K562 (cell line): ENCODE measurements at regions not wholly inside any gene's neighbourhood (a gene's known extent, or its start where the extent isn't known, plus 50 kb on each side); places are given as distances from the start of the nearest gene placed in this dataset.

Source experiments
- FOXJ2 ChIP-seq: fragments of 200-800 bp; sonication (Bioruptor generic); IDR thresholded peaks from 2 replicates; pipeline ENCODE4 v1.6.1; 2016; ENCODE audit warnings: missing genetic modification characterization, missing compliant biosample characterization
- ZC3H11A ChIP-seq: IDR thresholded peaks from 2 replicates; pipeline ENCODE4 v1.6.1; 2012; ENCODE audit warnings: low read depth, low read length, improper control_type of control experiment
- ZNF3 ChIP-seq: fragments of 250-450 bp; sonication (Bioruptor Pico); IDR thresholded peaks from 2 replicates; pipeline ENCODE4 v1.5.0; 2021; ENCODE audit warnings: mild to moderate bottlenecking, moderate library complexity
- TF ChIP-seq, protein P1 (sequence below), 2 experiments: fragments of 450-650 bp; formaldehyde crosslinking in 1 of 2; IDR thresholded peaks; 2 replicates each; pipeline versions ENCODE4 v1.4.0 to v1.6.1; 2014 to 2020; ENCODE audit warnings: mild to moderate bottlenecking in 2 of 2, borderline replicate concordance in 1 of 2, low read depth in 1 of 2
- TF ChIP-seq, protein P2 (sequence below): sonication (generic); formaldehyde crosslinking; IDR thresholded peaks from 2 replicates; pipeline ENCODE4 v1.9.0; 2022; ENCODE audit warnings: mild to moderate bottlenecking, missing genetic modification reagents
- TF ChIP-seq, protein P3 (sequence below): fragments of 450-650 bp; formaldehyde crosslinking; IDR thresholded peaks from 2 replicates; pipeline ENCODE4 v1.4.0; 2022; ENCODE audit warnings: missing genetic modification characterization

DNA sequence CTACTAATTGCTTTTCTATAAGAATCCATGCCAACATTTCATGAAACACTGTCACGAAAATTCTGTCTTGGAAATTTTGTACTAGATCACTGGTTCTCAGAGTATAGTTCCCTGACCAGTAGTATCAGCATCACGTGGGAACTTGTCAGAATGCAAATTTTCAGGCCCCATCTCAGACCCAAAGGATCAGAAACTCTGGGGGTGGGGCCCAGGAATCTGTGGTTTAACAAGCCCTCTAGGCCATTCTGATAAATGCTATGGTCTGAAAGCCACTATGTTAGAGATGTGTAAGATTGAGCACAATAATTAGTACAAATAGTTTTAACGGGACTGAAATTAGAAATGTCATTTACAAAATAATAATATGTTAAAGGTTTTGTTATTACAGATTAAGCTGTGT lies 615.7 kb upstream of the ARRDC3 start:
- TF ChIP-seq, protein P1, sequence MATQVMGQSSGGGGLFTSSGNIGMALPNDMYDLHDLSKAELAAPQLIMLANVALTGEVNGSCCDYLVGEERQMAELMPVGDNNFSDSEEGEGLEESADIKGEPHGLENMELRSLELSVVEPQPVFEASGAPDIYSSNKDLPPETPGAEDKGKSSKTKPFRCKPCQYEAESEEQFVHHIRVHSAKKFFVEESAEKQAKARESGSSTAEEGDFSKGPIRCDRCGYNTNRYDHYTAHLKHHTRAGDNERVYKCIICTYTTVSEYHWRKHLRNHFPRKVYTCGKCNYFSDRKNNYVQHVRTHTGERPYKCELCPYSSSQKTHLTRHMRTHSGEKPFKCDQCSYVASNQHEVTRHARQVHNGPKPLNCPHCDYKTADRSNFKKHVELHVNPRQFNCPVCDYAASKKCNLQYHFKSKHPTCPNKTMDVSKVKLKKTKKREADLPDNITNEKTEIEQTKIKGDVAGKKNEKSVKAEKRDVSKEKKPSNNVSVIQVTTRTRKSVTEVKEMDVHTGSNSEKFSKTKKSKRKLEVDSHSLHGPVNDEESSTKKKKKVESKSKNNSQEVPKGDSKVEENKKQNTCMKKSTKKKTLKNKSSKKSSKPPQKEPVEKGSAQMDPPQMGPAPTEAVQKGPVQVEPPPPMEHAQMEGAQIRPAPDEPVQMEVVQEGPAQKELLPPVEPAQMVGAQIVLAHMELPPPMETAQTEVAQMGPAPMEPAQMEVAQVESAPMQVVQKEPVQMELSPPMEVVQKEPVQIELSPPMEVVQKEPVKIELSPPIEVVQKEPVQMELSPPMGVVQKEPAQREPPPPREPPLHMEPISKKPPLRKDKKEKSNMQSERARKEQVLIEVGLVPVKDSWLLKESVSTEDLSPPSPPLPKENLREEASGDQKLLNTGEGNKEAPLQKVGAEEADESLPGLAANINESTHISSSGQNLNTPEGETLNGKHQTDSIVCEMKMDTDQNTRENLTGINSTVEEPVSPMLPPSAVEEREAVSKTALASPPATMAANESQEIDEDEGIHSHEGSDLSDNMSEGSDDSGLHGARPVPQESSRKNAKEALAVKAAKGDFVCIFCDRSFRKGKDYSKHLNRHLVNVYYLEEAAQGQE (IDR thresholded peaks at IDR 0.05; ENCODE audit: borderline replicate concordance), result no peak
- TF ChIP-seq, protein P1 (CRISPR knock-in tag; IDR thresholded peaks at IDR 0.05; ENCODE audit: low read depth), result no peak
- TF ChIP-seq FOXJ2 (tag) (no peak), ZNF3 (CRISPR knock-in tag) (no peak), ZC3H11A (no peak)
- TF ChIP-seq, protein P2, sequence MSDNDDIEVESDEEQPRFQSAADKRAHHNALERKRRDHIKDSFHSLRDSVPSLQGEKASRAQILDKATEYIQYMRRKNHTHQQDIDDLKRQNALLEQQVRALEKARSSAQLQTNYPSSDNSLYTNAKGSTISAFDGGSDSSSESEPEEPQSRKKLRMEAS (CRISPR knock-in tag), result no peak
- TF ChIP-seq, protein P3, sequence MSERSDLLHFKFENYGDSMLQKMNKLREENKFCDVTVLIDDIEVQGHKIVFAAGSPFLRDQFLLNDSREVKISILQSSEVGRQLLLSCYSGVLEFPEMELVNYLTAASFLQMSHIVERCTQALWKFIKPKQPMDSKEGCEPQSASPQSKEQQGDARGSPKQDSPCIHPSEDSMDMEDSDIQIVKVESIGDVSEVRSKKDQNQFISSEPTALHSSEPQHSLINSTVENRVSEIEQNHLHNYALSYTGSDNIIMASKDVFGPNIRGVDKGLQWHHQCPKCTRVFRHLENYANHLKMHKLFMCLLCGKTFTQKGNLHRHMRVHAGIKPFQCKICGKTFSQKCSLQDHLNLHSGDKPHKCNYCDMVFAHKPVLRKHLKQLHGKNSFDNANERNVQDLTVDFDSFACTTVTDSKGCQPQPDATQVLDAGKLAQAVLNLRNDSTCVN (CRISPR knock-in tag), result no peak
